COLO668 (cell line): ENCODE measurements at regions not wholly inside any gene's neighbourhood (a gene's known extent, or its start where the extent isn't known, plus 50 kb on each side); places are given as distances from the start of the nearest gene placed in this dataset.

Experiments used
- DNase-seq: peaks from one replicate; lab custom pipeline; 2025; ENCODE audit not compliant: unreplicated experiment; lab: John Stamatoyannopoulos, UW

GRCh38 chr20:50459124-50459918 is 50.9 kb upstream of the PTPN1 start:
- DNase-seq, result no peak

- no peak for DNase-seq
These were observed 50.0 kb upstream of the PTPN1 start for GRCh38 chr20:50460115-50460607.
